ENCODE measurements at regions not wholly inside any gene's neighbourhood (a gene's known extent, or its start where the extent isn't known, plus 50 kb on each side); places are given as distances from the start of the nearest gene placed in this dataset.

DNA sequence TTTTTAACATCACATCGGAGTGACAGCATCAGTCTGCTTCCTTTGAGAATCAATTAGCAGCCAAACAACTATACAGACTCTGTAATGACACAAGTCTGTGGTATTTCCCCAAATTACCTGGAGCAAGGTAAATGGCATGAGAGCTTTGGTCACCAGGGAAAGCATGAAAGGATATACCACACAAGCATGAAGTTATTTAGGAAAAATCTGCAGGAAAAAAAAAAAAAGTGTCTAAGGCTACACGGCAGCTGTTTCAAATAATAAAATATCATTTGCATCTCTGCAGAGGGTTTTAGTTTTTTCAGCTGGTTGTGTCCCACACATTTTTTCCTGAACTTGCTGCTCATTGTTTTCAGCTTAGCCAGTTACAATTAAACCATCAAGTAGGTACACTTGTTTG is 234.7 kb downstream of the TTLL7 start:
- TF ChIP-seq CTCF (conservative IDR thresholded peaks at IDR 0.05; ENCODE audit: low read length): no peak
- DNase-seq (ENCODE audit: low read depth): no peak
- no peak overlapping the region for H3K4me3 ChIP-seq (ENCODE audit: low read length)

DNA sequence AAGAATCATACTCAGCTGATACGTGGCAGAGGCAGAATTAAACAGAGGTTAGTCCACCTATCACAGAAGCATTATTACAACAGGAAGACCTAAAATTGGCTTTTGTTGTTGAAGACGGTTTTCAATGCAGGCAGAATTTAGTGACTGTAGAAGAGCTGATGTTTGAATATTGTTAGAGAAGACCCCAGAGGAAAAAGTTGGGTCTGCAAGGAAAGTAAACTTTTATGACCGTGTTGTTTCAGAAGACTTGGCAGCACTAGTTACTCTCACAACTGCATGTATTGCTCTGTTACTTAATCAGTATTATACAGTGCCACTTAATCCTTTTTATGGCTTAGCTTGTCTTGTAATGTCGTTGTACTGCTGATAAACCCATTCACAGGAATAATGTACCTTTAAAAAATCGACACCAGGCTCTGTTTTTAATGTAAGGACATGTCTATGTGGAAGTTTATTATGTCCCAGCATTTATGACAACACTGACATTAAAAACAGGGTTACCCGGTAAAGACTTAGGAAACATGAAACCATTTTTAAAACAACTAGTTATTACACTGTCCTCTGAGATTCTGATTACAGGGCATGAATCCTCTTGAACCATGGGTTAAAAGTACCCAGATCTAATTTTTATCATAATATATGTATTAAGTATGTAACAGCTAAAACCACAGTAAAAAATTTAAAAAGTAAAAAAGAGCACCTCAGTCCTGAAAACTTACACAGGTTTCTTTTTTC is 235.4 kb downstream of the TTLL7 start:
- no peak for TF ChIP-seq CTCF (conservative IDR thresholded peaks at IDR 0.05; ENCODE audit: low read length)
- DNase-seq (ENCODE audit: low read depth): no peak
- no peak overlapping the region for H3K4me3 ChIP-seq (ENCODE audit: low read length)

DNA sequence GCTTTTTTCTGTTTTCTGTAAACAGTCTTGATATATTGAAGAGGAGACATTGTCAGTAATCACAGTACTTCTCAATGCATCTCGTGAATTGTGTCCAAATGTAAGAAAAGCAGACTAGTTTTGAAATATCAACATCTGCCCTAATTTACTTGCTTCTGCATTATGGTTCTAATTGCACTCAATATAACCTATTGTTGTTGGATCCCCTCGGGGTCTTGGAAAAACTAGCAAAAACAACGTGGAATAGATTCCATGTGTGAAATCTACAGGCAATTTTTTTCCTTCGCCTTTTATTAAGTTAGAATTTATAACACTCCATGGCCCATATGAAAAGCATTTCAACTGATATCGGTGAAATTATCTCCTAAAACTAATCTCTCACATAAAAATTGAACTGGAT is 236.5 kb downstream of the TTLL7 start:
- TF ChIP-seq CTCF (conservative IDR thresholded peaks at IDR 0.05; ENCODE audit: low read length): no peak
- H3K4me3 ChIP-seq (ENCODE audit: low read length): no peak overlapping the region
- DNase-seq (ENCODE audit: low read depth): no peak

GRCh38 chr1:83762039-83762365 is 236.9 kb downstream of the TTLL7 start:
- TF ChIP-seq CTCF (conservative IDR thresholded peaks at IDR 0.05; ENCODE audit: low read length): no peak
- H3K4me3 ChIP-seq (ENCODE audit: low read length): no peak overlapping the region
- no peak for DNase-seq (ENCODE audit: low read depth)

GRCh38 chr1:83761167-83762038 is 237.5 kb downstream of the TTLL7 start:
- H3K4me3 ChIP-seq (ENCODE audit: low read length): no peak overlapping the region
- DNase-seq (ENCODE audit: low read depth): no peak
- TF ChIP-seq CTCF (conservative IDR thresholded peaks at IDR 0.05; ENCODE audit: low read length): no peak

DNA sequence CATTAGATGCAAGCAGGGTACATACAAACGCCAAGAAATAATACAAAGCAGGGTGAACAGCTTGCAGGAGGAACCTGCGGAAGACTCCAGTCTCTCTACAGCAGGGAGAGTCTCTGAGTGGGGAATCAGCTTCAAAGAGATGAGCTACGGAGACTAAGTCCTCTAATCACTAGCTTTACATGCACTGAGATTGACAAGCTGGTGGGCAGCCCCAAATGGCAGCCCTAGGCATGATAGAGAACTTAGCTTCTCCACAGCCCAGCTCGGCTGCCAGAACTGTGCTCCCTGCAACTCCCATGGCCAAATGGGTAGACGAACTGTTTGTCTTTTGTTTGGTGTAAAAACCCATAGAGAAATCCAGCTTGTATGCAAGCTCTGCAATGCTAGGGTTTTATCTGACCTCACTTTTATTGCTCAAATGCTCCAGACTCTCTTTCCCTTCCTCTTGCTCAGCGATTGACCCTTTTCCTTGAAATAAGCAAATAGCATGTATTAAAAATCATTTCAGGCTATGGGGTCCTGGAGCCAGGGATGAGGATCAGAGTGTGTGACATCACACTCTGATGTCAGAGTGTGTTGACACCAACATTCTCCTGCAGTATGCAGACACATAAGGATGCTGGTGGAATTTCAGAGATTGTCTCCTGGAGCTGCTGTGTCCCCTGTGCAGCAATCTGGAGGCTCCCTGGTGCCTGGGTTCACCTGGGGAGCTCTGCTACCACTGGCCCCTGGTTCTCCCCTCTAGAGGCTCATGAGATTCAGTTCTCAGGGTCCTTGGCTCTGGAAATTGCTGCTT is 238.5 kb downstream of the TTLL7 start:
- TF ChIP-seq CTCF (conservative IDR thresholded peaks at IDR 0.05; ENCODE audit: low read length): no peak
- DNase-seq (ENCODE audit: low read depth): no peak
- no peak overlapping the region for H3K4me3 ChIP-seq (ENCODE audit: low read length)
